Islet of Langerhans (tissue), 1 donor: ENCODE measurements at regions not wholly inside any gene's neighbourhood (a gene's known extent, or its start where the extent isn't known, plus 50 kb on each side); places are given as distances from the start of the nearest gene placed in this dataset.
"Not testable (repeated sequence)": the region's sequence is repeated elsewhere in the genome, so short reads cannot be mapped to it uniquely, and the experiment has no call there.

Source experiments
- FAIRE-seq: peaks from one replicate; lab custom pipeline; 2011; peaks lifted over from hg19 to GRCh38; lab: Jason Lieb, UNC

- no peak for FAIRE-seq
Measured at GRCh38 chr4:24363751-24364150, 220.6 kb downstream of the DHX15 start.

DNA sequence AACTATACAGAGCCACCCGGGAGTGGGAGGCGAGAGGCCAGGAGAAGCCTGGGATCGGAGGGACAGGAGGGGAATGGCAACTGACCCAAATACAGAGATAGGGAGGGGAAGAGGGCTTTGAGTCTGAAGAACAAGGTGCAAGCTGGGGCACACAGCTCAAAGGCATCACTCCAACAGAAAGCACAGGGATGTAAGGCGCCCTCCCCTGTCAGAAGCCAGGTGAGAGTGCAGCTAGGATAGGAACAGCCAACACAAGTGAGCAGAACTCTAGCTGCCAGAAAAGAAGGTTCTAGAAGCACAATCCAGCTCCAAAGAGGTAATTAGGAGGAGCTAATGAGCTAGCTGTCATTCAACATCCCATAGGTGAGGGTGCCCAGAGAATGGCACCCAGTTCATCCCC, 232.2 kb downstream of the DHX15 start:
- no peak for FAIRE-seq

GRCh38 chr4:24349168-24349996, 235.0 kb downstream of the DHX15 start:
- FAIRE-seq = not testable (repeated sequence)

GRCh38 chr4:24339260-24339659, 245.1 kb downstream of the DHX15 start:
- no peak for FAIRE-seq

DNA sequence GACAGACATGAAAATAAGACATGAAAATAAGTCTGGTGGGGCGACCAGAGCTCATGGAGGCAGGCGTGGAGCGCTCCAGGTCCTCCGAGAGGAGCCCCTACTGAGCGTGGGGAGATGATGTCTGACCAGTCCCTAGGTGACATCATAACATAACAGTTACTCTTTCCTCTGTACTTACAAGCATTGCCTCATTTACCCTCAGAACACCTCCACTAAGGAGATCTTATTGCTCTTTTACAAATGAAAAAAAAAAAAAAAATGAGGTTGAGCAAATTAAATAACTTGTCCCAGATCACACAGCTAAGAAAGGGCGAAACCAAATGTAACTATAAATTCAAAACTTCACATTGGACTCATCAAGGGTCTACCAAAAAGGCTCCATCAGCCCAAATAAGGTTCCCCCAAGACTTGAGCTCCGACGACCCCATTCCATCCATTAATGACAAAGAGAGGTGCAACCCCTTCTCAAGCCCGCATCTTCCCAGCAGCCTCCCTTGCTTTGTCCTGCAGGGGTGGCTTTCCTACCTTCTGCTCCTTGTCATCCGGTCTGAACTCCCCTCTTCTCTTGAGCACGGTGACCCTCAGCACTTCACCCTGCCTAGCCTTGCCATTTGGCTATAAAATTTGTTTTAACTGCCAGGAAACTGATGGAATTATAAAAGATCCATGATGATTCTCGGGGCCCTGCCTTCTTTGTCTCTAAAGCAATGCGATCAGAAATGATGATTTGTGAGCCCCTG, 246.7 kb downstream of the DHX15 start:
- no peak for FAIRE-seq

GRCh38 chr4:24335616-24336015, 248.7 kb downstream of the DHX15 start:
- FAIRE-seq = no peak

- FAIRE-seq = no peak
Measured at GRCh38 chr4:24334906-24335305, 249.4 kb downstream of the DHX15 start.

GRCh38 chr4:24330573-24330972, 253.8 kb downstream of the DHX15 start:
- FAIRE-seq = no peak

GRCh38 chr4:24330172-24330571, 254.2 kb downstream of the DHX15 start:
- no peak for FAIRE-seq

- FAIRE-seq = no peak
Measured at GRCh38 chr4:24328711-24329110, 255.6 kb downstream of the DHX15 start.

- no peak for FAIRE-seq
Measured at GRCh38 chr4:24328310-24328709, 256.0 kb downstream of the DHX15 start.

DNA sequence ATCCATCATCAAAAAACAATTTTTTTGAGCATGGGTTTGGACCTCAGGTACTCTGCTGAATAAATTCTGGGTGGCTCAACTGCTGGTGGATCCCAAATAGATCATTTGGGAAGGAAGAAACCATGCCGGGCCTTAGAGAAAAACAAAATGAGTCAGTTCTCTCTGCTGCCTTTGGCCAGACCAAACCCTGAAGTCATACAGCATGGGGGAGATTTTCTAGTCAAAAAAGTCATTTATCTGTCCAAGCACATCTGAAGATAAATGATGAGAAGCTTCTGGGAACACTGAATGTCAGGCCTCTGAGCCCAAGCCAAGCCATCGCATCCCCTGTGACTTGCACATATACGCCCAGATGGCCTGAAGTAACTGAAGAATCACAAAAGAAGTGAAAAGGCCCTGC, 261.4 kb downstream of the DHX15 start:
- FAIRE-seq = no peak

DNA sequence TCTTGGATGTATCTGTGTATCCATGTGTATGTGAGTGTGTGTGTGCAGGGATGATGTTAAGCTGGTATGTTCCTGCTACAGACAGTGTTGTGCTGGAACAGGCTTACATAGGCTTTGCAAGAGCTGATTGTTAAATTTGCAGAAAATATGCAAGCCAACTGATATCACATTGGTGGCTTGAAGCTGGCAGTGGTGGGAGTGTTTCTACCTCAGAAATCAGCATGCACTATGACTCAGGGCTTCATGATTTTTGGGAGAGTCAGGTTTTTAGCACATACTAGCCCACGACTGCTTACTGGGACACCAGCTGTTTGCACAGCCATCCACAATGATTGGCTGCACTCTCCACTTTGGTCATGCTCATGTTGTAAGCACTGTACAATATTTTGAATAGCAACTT, 261.8 kb downstream of the DHX15 start:
- no peak for FAIRE-seq

GRCh38 chr4:24321616-24322015, 262.7 kb downstream of the DHX15 start:
- no peak for FAIRE-seq

GRCh38 chr4:24321131-24321530, 263.2 kb downstream of the DHX15 start:
- no peak for FAIRE-seq

- FAIRE-seq = no peak
Measured at GRCh38 chr4:24319387-24319786, 265.0 kb downstream of the DHX15 start.

- FAIRE-seq = no peak
Measured at GRCh38 chr4:24315056-24315455, 269.3 kb downstream of the DHX15 start.

DNA sequence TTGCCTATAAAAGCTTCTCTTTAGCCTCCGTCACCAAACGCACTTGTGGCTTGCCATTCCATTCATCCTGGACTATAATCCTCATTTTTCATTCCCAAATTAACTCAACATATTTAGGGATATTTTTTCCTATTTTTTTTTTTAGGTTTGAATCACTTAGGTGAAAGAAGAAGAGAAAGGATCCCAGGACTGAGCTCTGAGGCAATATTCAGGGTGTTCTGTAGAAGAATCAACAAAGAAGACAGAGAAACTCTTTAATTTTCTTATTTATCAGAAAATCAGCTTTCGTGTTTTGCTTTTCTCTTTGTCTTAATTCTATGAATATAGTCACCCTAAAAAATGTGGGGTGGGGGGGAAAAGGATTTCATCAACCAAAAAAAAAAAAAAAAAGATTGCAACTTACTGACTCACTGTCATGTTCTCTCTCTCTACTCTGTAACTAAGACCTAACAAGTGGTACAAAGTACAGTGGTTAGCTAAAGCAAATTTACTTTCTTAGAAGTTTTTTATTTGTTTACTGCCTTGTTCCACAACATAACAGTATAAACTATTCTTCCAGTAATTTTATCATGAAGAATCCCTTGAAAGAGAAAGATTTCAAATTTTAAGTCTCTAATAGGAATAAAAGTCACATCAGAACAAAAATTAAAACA, 272.0 kb downstream of the DHX15 start:
- no peak for FAIRE-seq

DNA sequence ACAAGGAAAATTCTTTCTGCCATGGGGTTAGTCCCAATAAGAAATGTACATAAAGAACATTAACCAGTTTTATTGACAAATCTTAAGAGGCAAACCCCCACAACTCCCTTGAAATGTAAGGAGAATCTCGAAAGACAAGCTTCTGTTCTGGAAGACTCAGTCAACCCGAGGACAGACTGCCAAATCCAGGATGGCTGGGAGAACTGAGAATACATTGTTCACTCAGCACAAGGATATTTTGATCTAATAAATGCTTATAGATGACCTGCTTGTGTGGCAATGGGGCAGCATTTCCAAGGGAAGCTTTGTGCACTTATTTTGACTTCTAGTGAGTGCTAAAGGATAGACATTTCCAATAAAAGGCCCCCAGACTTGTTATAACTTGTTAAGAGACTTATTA, 280.4 kb downstream of the DHX15 start:
- FAIRE-seq = no peak

DNA sequence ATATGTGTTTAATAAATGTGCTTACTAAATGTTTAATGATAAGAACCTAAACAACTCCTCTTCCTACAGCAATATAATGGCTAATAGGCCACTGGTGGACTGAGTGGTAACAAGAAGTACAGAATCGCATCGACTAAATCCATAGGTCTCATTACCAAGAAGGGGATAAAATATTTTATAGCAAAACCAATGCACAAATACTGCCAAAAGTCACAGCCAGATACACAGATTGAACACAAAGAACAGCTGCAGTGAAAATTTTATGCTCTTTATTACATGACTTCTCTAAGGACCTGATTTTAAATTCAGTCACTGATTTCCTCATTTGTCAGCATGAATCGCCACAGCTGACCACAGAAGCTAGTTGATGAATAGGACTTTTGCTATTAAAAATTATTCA, 285.4 kb downstream of the DHX15 start:
- FAIRE-seq = no peak

DNA sequence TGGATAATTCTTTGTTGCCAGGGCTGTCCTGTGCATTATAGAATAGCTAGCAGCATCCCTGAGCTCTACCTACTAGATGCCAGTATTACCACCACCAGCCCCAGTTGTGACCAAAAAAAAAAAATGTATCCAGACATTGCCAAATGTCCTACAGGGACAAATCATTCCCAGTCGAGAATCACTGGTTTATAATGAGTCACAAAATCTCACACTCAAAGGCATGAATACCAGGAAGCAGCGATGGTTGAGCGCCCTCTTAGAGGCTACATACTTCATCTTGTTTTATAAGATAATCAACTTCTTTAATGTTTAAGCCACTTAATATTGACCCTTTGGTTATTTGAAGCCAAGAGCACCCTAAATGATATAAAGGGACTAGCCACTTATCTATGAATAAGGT, 297.3 kb downstream of the DHX15 start:
- FAIRE-seq = no peak

GRCh38 chr4:24285759-24286158, 298.6 kb downstream of the DHX15 start:
- FAIRE-seq = no peak

DNA sequence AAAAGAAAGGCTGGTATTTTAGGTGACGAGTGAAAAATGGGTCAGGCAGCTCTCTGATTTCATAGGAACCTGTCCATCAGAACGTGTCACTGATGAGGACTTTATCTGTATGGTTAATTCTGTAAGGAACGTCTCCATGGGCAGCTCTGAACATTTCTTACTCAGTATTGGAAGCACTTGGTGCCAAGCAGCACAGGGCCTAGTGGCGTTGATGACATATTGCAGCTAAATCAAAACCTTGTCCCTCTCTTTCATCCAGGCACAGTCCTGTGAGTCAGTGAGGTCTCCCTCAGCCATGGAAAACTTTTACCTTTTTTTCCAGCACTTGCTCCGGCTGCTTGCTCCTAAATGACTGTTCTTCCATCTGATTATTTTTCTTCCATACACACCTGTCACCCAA, 301.9 kb downstream of the DHX15 start:
- no peak for FAIRE-seq
